GM12878 (cell line): ENCODE measurements at regions not wholly inside any gene's neighbourhood (a gene's known extent, or its start where the extent isn't known, plus 50 kb on each side); places are given as distances from the start of the nearest gene placed in this dataset.

Experiments used
- ATAC-seq: fragments of 200-7000 bp; cut with Tn5 transposase; 3 replicates; pipeline ENCODE4 v1.9.1; 2020; ENCODE audit warnings: mild to moderate bottlenecking, moderate library complexity
- BruUV-seq: library from RNA; stranded (reverse); fragments of 400-500 nt; replicated peaks from 2 replicates; lab custom pipeline; 2021; lab: Mats Ljungman, UMichigan
- CTCF ChIA-PET: fragments of 300-600 bp; sonication (Branson Sonifier 250); formaldehyde crosslinking; extraction: SDS; loops from one replicate; lab custom pipeline; 2021; ENCODE audit warnings: inconsistent platforms; lab: Yijun Ruan, JAX
- POLR2A ChIA-PET: fragments of 350-600 bp; formaldehyde crosslinking; extraction: SDS; loops from one replicate; lab custom pipeline; 2021; ENCODE audit warnings: inconsistent platforms; lab: Charles Lee
- RAD21 ChIA-PET: fragments of 300-600 bp; sonication (Branson Sonifier 250); formaldehyde crosslinking; loops from one replicate; lab custom pipeline; 2023; ENCODE audit warnings: antibody characterized with exemption; ENCODE audit not compliant: unreplicated experiment; lab: Charles Lee
- SMC1A ChIA-PET: fragments of 300-600 bp; sonication (Branson Sonifier 250); formaldehyde crosslinking; loops from one replicate; lab custom pipeline; 2023; ENCODE audit not compliant: unreplicated experiment, uncharacterized antibody; lab: Charles Lee
- DNase-seq: peaks from one replicate; pipeline ENCODE4 v3.0.0-alpha.2; 2011; ENCODE audit warnings: low read depth, low spot score
- FAIRE-seq: peaks from 3 replicates; lab custom pipeline; 2011; peaks lifted over from hg19 to GRCh38; lab: Jason Lieb, UNC
- H2AFZ ChIP-seq: 2 replicates; pipeline ENCODE4 v1.6.0; 2011; ENCODE audit warnings: low read depth, low read length, control low read depth; ENCODE audit not compliant: control insufficient read depth
- H3K27ac ChIP-seq: 2 replicates; pipeline ENCODE4 v1.5.1; 2011; ENCODE audit warnings: control low read depth; ENCODE audit not compliant: control insufficient read depth, insufficient read depth
- H3K27me3 ChIP-seq, 2 experiments: replicated peaks in 1 of 2; 2 replicates each; pipeline versions ENCODE4 v1.6.0 to v1.6.1; 2011; ENCODE audit warnings: low read length in 1 of 2; ENCODE audit not compliant: control insufficient read depth in 2 of 2, insufficient read depth in 2 of 2
- H3K36me3 ChIP-seq, 2 experiments: 2 replicates each; pipeline ENCODE4 v1.5.1; 2011; ENCODE audit warnings: low read length in 1 of 2; ENCODE audit not compliant: control insufficient read depth in 2 of 2, insufficient read depth in 2 of 2
- H3K4me1 ChIP-seq: 2 replicates; pipeline ENCODE4 v1.6.1; 2011; ENCODE audit warnings: mild to moderate bottlenecking, low read length, moderate library complexity, mixed read lengths; ENCODE audit not compliant: control insufficient read depth, insufficient read depth
- H3K4me2 ChIP-seq: 2 replicates; pipeline ENCODE4 v1.6.0; 2011; ENCODE audit warnings: control low read depth; ENCODE audit not compliant: control insufficient read depth, insufficient read depth
- H3K4me3 ChIP-seq: fragments of 200-600 bp; sonication (generic); 2 replicates; pipeline ENCODE4 v1.5.1; 2016
- H3K79me2 ChIP-seq: 2 replicates; pipeline ENCODE4 v1.6.0; 2011; ENCODE audit warnings: low read length; ENCODE audit not compliant: control insufficient read depth, insufficient read depth
- H3K9ac ChIP-seq: 2 replicates; pipeline ENCODE4 v1.8.0; 2011; ENCODE audit warnings: low read length, control low read depth, mixed read lengths; ENCODE audit not compliant: control insufficient read depth, insufficient read depth
- H3K9me3 ChIP-seq: replicated peaks from 3 replicates; pipeline ENCODE4 v1.5.1; 2011; ENCODE audit warnings: mild to moderate bottlenecking, low read length; ENCODE audit not compliant: control insufficient read depth, insufficient read depth
- H4K20me1 ChIP-seq: 2 replicates; pipeline ENCODE4 v1.6.0; 2011; ENCODE audit not compliant: control insufficient read depth, insufficient read depth
- EP300 ChIP-seq, 2 experiments: fragments of 150-350 bp in 1 of 2; IDR thresholded peaks; 2 replicates each; pipeline ENCODE4 v1.6.1; 2011 to 2012; ENCODE audit warnings: low read depth in 2 of 2, low read length in 2 of 2, borderline replicate concordance in 1 of 2, improper control_type of control experiment in 1 of 2, inconsistent platforms in 1 of 2; ENCODE audit not compliant: control insufficient read depth in 1 of 2
- ESRRA ChIP-seq: IDR thresholded peaks from 2 replicates; pipeline ENCODE4 v1.6.1; 2012; ENCODE audit warnings: mild to moderate bottlenecking, low read length, improper control_type of control experiment
- GABPA ChIP-seq: IDR thresholded peaks from 2 replicates; pipeline ENCODE4 v1.6.1; 2014; ENCODE audit warnings: antibody characterized with exemption, low read depth, mild to moderate bottlenecking, inconsistent platforms
- GATAD2B ChIP-seq: fragments of 450-650 bp; conservative IDR thresholded peaks from 2 replicates; pipeline ENCODE4 v1.6.1; 2017; ENCODE audit warnings: low read depth, mild to moderate bottlenecking, moderate library complexity
- HDAC6 ChIP-seq: fragments of 200-600 bp; sonication (generic); IDR thresholded peaks from one replicate; pipeline ENCODE4 v1.8.0; 2017; ENCODE audit warnings: antibody characterized with exemption; ENCODE audit not compliant: unreplicated experiment
- KAT2A ChIP-seq: conservative IDR thresholded peaks from 2 replicates; pipeline ENCODE4 v1.6.1; 2011; ENCODE audit warnings: low read depth, low read length; ENCODE audit not compliant: control insufficient read depth
- KDM1A ChIP-seq: fragments of 200-600 bp; sonication (generic); IDR thresholded peaks from 2 replicates; pipeline ENCODE4 v1.6.1; 2016; ENCODE audit warnings: borderline replicate concordance
- NFYB ChIP-seq: IDR thresholded peaks from 2 replicates; pipeline ENCODE4 v1.6.1; 2011; ENCODE audit warnings: low read depth, mild to moderate bottlenecking, low read length, improper control_type of control experiment, moderate library complexity; ENCODE audit not compliant: insufficient read depth
- NRF1 ChIP-seq: conservative IDR thresholded peaks from 2 replicates; pipeline ENCODE4 v1.6.1; 2011; ENCODE audit warnings: mild to moderate bottlenecking, low read depth, low read length, improper control_type of control experiment
- WRNIP1 ChIP-seq: IDR thresholded peaks from 2 replicates; pipeline ENCODE4 v1.6.1; 2011; ENCODE audit warnings: low read depth, low read length, improper control_type of control experiment, borderline replicate concordance
- ZNF217 ChIP-seq: fragments of 450-650 bp; IDR thresholded peaks from 2 replicates; pipeline ENCODE4 v1.6.1; 2017; ENCODE audit warnings: antibody characterized with exemption, mild to moderate bottlenecking
- ZNF24 ChIP-seq: fragments of 450-650 bp; IDR thresholded peaks from 2 replicates; pipeline ENCODE4 v1.6.1; 2017; ENCODE audit warnings: antibody characterized with exemption, mild to moderate bottlenecking
- ZNF274 ChIP-seq: IDR thresholded peaks from one replicate; pipeline ENCODE4 v1.8.0; 2011; ENCODE audit not compliant: insufficient read length, insufficient read depth
- WGBS: methylation state at CpG from one replicate; pipeline ENCODE4 v1.1.6; 2016; ENCODE audit warnings: low lambda C conversion rate; ENCODE audit not compliant: insufficient replicate concordance, insufficient coverage; ENCODE audit errors: missing lambda C conversion rate; 5-methylcytosine and 5-hydroxymethylcytosine counted together
- in situ Hi-C: fragments of 300-500 bp; cut with MboI; formaldehyde crosslinking; loops from 9 replicates; pipeline ENCODE4 v1.14.3; 2018; ENCODE audit warnings: mixed read lengths
- intact Hi-C: fragments of 100-400 bp; cut with micrococcal nuclease; formaldehyde crosslinking; loops from one replicate; pipeline ENCODE4 v1.14.2; 2022; ENCODE audit not compliant: unreplicated experiment
- TF ChIP-seq, protein P1 (sequence below): IDR thresholded peaks from 2 replicates; pipeline ENCODE4 v1.6.1; 2012; ENCODE audit warnings: low read length, inconsistent platforms
- TF ChIP-seq, protein P2 (sequence below): fragments of 450-650 bp; conservative IDR thresholded peaks from 2 replicates; pipeline ENCODE4 v1.6.1; 2017; ENCODE audit warnings: mild to moderate bottlenecking, moderate library complexity
- TF ChIP-seq, protein P3 (sequence below): IDR thresholded peaks from 2 replicates; pipeline ENCODE4 v1.6.1; 2011; ENCODE audit warnings: low read depth, mild to moderate bottlenecking, low read length, moderate library complexity, borderline replicate concordance; ENCODE audit errors: extremely low read depth

DNA sequence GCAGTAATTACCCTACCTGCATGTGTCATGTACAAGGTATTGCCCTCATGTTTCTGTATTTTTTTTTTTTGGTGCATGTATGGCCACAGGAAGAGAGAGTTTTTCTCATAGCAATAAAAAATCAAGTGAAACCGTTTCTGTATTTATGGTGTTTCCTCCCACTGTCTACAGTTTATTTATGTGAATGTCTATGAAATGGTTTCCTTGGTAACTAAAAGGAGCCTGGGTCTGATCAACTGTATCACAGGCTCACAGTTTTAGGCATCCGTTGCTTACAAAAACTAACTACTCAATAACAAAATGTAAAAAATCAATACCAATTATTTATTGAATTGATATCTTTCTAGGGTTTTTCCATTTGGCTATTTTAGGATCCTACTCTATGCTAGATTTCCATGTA lies 464.4 kb downstream of the TAF11L14 start:
- Histone ChIP-seq H3K4me3 (no peak overlapping the region), H3K27me3 (no peaks in the 10 kb centered on the region), H4K20me1 (no peaks in the 10 kb centered on the region), H2AFZ (no peak overlapping the region), H3K27ac (no peak overlapping the region), H3K9me3 (no peaks in the 10 kb centered on the region), H3K79me2 (no peaks in the 10 kb centered on the region), H3K36me3 (no peaks in the 10 kb centered on the region), H3K4me1 (no peaks in the 10 kb centered on the region)
- in situ Hi-C loops, result no loop called here
- WGBS, result 0% methylated on average over 2 of the region's 2 CpGs
- ChIA-PET CTCF (no interaction called here), SMC1A (no interaction called here), POLR2A (no interaction called here)
- intact Hi-C loops, result no loop called here
- no peak for FAIRE-seq
- no TSS peak for BruUV-seq
- TF ChIP-seq HDAC6, result no peak
- no peak for TF ChIP-seq NRF1
- TF ChIP-seq ZNF217, result no peak
- no peak for TF ChIP-seq KDM1A
- no peak for TF ChIP-seq ZNF274
- TF ChIP-seq, protein P1, sequence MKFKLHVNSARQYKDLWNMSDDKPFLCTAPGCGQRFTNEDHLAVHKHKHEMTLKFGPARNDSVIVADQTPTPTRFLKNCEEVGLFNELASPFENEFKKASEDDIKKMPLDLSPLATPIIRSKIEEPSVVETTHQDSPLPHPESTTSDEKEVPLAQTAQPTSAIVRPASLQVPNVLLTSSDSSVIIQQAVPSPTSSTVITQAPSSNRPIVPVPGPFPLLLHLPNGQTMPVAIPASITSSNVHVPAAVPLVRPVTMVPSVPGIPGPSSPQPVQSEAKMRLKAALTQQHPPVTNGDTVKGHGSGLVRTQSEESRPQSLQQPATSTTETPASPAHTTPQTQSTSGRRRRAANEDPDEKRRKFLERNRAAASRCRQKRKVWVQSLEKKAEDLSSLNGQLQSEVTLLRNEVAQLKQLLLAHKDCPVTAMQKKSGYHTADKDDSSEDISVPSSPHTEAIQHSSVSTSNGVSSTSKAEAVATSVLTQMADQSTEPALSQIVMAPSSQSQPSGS, result no peak
- TF ChIP-seq WRNIP1, result no peak
- TF ChIP-seq, protein P2, sequence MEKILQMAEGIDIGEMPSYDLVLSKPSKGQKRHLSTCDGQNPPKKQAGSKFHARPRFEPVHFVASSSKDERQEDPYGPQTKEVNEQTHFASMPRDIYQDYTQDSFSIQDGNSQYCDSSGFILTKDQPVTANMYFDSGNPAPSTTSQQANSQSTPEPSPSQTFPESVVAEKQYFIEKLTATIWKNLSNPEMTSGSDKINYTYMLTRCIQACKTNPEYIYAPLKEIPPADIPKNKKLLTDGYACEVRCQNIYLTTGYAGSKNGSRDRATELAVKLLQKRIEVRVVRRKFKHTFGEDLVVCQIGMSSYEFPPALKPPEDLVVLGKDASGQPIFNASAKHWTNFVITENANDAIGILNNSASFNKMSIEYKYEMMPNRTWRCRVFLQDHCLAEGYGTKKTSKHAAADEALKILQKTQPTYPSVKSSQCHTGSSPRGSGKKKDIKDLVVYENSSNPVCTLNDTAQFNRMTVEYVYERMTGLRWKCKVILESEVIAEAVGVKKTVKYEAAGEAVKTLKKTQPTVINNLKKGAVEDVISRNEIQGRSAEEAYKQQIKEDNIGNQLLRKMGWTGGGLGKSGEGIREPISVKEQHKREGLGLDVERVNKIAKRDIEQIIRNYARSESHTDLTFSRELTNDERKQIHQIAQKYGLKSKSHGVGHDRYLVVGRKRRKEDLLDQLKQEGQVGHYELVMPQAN, result no peak
- TF ChIP-seq NFYB, result no peak
- TF ChIP-seq ZNF24, result no peak
- no peak for TF ChIP-seq KAT2A
- TF ChIP-seq, protein P3, sequence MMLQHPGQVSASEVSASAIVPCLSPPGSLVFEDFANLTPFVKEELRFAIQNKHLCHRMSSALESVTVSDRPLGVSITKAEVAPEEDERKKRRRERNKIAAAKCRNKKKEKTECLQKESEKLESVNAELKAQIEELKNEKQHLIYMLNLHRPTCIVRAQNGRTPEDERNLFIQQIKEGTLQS, result no peak
- no peak for TF ChIP-seq ESRRA
- TF ChIP-seq GATAD2B, result no peak
- no peak for TF ChIP-seq EP300 (IDR thresholded peaks at IDR 0.05; ENCODE audit: borderline replicate concordance in 1 of 2, control insufficient read depth in 1 of 2, low read depth in 2 of 2, low read length in 2 of 2)
- no peak for TF ChIP-seq GABPA
- TF ChIP-seq, all 136 proteins: peak for 0
- Histone ChIP-seq H3K9ac (no peak overlapping the region), H3K4me2 (no peak overlapping the region)
- RAD21 ChIA-PET, result no interaction called here
- DNase-seq (no peak), ATAC-seq (no peak)
